ENCODE measurements at regions not wholly inside any gene's neighbourhood (a gene's known extent, or its start where the extent isn't known, plus 50 kb on each side); places are given as distances from the start of the nearest gene placed in this dataset.

DNA sequence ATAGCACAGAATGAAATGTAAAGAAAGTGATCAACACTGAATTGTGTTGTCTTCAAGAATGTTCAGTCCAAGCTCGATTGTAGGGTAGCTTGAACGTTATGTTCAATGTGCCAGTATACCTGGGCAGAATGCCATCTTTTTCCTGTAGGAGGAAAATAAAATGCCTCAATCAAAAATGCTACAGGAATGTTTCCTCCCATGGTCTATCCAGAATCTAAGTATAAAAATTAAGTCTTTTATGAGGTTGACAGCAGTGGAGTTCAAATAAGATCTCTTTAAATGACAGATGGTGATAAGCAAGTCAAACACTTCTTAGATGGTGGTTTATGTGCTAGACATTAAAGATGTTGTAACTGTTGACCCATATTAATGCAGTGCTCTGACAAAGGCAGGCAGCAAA, 488.6 kb downstream of the CSNK1G3 start:
- H3K27me3 ChIP-seq, result no peaks in the 10 kb centered on the region
- no peaks in the 10 kb centered on the region for H3K36me3 ChIP-seq
- H3K4me3 ChIP-seq, result no peak overlapping the region
- no peaks in the 10 kb centered on the region for H3K9me3 ChIP-seq
- H3K27ac ChIP-seq, result no peak overlapping the region
- intact Hi-C loops (cut with DNase I; ENCODE audit: low total_unique reads), result no loop called here
- no peak for TF ChIP-seq POLR2A (IDR thresholded peaks at IDR 0.05)
- TF ChIP-seq, protein P1, sequence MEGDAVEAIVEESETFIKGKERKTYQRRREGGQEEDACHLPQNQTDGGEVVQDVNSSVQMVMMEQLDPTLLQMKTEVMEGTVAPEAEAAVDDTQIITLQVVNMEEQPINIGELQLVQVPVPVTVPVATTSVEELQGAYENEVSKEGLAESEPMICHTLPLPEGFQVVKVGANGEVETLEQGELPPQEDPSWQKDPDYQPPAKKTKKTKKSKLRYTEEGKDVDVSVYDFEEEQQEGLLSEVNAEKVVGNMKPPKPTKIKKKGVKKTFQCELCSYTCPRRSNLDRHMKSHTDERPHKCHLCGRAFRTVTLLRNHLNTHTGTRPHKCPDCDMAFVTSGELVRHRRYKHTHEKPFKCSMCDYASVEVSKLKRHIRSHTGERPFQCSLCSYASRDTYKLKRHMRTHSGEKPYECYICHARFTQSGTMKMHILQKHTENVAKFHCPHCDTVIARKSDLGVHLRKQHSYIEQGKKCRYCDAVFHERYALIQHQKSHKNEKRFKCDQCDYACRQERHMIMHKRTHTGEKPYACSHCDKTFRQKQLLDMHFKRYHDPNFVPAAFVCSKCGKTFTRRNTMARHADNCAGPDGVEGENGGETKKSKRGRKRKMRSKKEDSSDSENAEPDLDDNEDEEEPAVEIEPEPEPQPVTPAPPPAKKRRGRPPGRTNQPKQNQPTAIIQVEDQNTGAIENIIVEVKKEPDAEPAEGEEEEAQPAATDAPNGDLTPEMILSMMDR (IDR thresholded peaks at IDR 0.05), result no peak
- no peaks in the 10 kb centered on the region for H3K4me1 ChIP-seq
- DNase-seq, result no peak

GRCh38 chr5:123997462-123998215, 485.7 kb downstream of the CSNK1G3 start:
- no peak overlapping the region for H3K27ac ChIP-seq
- no peak overlapping the region for H3K4me3 ChIP-seq
- intact Hi-C loops (cut with DNase I; ENCODE audit: low total_unique reads), result no loop called here
- H3K4me1 ChIP-seq, result no peaks in the 10 kb centered on the region
- H3K27me3 ChIP-seq, result no peaks in the 10 kb centered on the region
- no peak for TF ChIP-seq POLR2A (IDR thresholded peaks at IDR 0.05)
- TF ChIP-seq, protein P1 (IDR thresholded peaks at IDR 0.05), result no peak
- H3K9me3 ChIP-seq, result no peaks in the 10 kb centered on the region
- no peaks in the 10 kb centered on the region for H3K36me3 ChIP-seq
- no peak for DNase-seq

DNA sequence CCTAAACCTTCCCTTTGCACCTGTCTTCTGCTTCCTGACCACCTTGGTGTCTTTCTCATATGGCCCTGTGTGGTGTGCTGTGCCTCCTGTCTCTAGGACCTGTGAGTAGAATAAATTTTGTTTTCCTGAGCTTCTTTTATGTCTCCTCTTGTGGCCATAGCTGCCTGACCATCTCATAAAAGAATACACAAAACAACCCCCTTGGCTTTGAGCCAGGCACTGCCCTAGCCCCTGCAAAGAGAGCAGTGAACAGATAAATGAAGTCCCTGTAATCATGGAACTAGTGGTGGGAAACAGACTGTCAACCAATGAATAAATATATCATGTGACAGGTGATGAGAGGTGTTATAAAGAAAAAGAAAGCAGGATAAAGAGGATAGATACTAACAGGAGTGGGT, 485.1 kb downstream of the CSNK1G3 start:
- intact Hi-C loops (cut with DNase I; ENCODE audit: low total_unique reads), result no loop called here
- DNase-seq, result no peak
- Histone ChIP-seq H3K36me3 (no peaks in the 10 kb centered on the region), H3K4me3 (no peak overlapping the region), H3K27ac (no peak overlapping the region), H3K4me1 (no peaks in the 10 kb centered on the region), H3K9me3 (no peaks in the 10 kb centered on the region), H3K27me3 (no peaks in the 10 kb centered on the region)
- TF ChIP-seq, protein P1 (IDR thresholded peaks at IDR 0.05), result no peak
- no peak for TF ChIP-seq POLR2A (IDR thresholded peaks at IDR 0.05)

GRCh38 chr5:123992641-123993040, 480.7 kb downstream of the CSNK1G3 start:
- DNase-seq, result no peak
- TF ChIP-seq POLR2A (IDR thresholded peaks at IDR 0.05), result no peak
- TF ChIP-seq, protein P1 (IDR thresholded peaks at IDR 0.05), result no peak
- intact Hi-C loops (cut with DNase I; ENCODE audit: low total_unique reads), result no loop called here
- H3K4me1 ChIP-seq, result no peaks in the 10 kb centered on the region
- H3K27me3 ChIP-seq, result no peaks in the 10 kb centered on the region
- H3K9me3 ChIP-seq, result no peaks in the 10 kb centered on the region
- H3K27ac ChIP-seq, result no peak overlapping the region
- H3K36me3 ChIP-seq, result no peaks in the 10 kb centered on the region
- no peak overlapping the region for H3K4me3 ChIP-seq

DNA sequence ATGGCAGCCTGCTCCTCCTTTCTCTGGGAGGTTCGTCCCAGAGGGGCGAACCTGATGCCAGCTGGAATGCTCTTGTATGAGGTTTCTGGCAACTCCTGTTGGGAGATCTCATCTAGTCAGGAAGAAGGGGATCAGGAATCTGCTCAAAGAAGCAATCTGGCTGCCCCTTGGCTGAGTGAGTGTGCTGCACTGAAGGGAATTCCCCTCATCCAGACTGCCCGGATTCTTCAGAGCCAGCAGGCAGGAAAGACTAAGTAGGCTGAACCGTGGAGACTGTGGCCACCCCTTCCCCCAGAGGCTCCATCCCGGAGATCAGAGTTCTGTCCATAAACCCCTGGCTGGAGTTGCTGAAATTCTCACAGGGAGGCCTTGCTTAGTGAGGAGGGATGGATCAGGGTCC, 476.0 kb downstream of the CSNK1G3 start:
- no peaks in the 10 kb centered on the region for H3K4me1 ChIP-seq
- DNase-seq, result no peak
- H3K9me3 ChIP-seq, result no peaks in the 10 kb centered on the region
- no peaks in the 10 kb centered on the region for H3K27me3 ChIP-seq
- H3K4me3 ChIP-seq, result no peak overlapping the region
- TF ChIP-seq, protein P1 (IDR thresholded peaks at IDR 0.05), result no peak
- TF ChIP-seq POLR2A (IDR thresholded peaks at IDR 0.05), result no peak
- intact Hi-C loops (cut with DNase I; ENCODE audit: low total_unique reads), result no loop called here
- H3K36me3 ChIP-seq, result no peaks in the 10 kb centered on the region
- H3K27ac ChIP-seq, result no peak overlapping the region

Data from uterus (tissue), 3 donors.